Suprapubic skin (tissue), 4 donors: ENCODE measurements at regions not wholly inside any gene's neighbourhood (a gene's known extent, or its start where the extent isn't known, plus 50 kb on each side); places are given as distances from the start of the nearest gene placed in this dataset.

ENCODE experiments used
- EP300 ChIP-seq: sonication (generic); formaldehyde crosslinking; IDR thresholded peaks from one replicate; pipeline ENCODE4 v1.6.1; 2017; ENCODE audit warnings: antibody characterized with exemption
- POLR2AphosphoS5 ChIP-seq, 3 donors: sonication (generic); formaldehyde crosslinking; IDR thresholded peaks; one replicate each; pipeline ENCODE4 v1.6.1; 2017; ENCODE audit warnings: antibody characterized with exemption in 3 of 3
- TF ChIP-seq, protein P1 (sequence below), 2 donors: fragments of 200-600 bp in 1 of 2; fragments of 450-650 bp in 1 of 2; sonication (generic) in 1 of 2; IDR thresholded peaks; one replicate each; pipeline ENCODE4 v1.5.1; 2016 to 2019; ENCODE audit warnings: antibody characterized with exemption in 2 of 2, mild to moderate bottlenecking in 1 of 2, moderate library complexity in 1 of 2

DNA sequence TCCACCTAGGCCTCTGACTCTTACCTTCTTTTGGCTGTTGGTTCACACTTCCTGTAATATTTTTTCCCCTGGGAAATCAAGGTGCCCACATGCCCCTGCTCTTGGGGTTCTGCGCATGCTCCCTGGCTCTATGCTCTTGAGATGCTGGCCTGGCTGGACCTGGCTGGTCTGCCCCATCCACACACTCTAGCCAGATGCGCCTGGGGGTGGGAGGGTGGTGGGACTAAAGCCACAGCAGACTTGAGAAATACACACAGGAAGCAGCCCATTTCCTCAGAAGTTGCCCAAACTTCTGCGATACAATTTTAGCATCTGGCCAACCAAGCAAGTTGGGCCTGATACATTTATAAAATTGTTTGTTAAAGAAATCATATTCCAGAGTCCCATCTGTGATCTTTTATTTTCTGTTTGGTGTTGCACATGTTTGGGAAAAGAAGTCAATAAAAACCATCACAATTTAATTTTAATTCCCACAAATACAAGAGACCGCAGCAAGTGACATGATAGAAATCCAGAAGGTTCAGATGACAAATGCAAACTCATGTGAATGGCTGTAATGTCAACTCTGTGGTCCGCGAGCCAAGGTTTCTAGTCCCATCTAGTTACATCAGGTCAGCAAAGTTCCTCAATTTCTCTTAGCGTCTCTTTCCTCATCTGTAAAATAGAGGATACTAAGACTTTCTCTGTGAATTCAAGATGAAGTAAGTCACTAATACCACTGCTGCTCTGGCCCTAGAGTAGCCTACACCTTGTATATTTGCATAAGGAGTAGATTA is 55.9 kb upstream of the MEF2A start:
- TF ChIP-seq, protein P1, sequence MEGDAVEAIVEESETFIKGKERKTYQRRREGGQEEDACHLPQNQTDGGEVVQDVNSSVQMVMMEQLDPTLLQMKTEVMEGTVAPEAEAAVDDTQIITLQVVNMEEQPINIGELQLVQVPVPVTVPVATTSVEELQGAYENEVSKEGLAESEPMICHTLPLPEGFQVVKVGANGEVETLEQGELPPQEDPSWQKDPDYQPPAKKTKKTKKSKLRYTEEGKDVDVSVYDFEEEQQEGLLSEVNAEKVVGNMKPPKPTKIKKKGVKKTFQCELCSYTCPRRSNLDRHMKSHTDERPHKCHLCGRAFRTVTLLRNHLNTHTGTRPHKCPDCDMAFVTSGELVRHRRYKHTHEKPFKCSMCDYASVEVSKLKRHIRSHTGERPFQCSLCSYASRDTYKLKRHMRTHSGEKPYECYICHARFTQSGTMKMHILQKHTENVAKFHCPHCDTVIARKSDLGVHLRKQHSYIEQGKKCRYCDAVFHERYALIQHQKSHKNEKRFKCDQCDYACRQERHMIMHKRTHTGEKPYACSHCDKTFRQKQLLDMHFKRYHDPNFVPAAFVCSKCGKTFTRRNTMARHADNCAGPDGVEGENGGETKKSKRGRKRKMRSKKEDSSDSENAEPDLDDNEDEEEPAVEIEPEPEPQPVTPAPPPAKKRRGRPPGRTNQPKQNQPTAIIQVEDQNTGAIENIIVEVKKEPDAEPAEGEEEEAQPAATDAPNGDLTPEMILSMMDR (IDR thresholded peaks at IDR 0.05), result no peak
- TF ChIP-seq EP300 (no peak), POLR2AphosphoS5 (IDR thresholded peaks at IDR 0.05) (no peak)
